CD1c-positive myeloid dendritic cell (primary cell): ENCODE measurements at regions not wholly inside any gene's neighbourhood (a gene's known extent, or its start where the extent isn't known, plus 50 kb on each side); places are given as distances from the start of the nearest gene placed in this dataset.
"Not testable (repeated sequence)": the region's sequence is repeated elsewhere in the genome, so short reads cannot be mapped to it uniquely, and the experiment has no call there.

Experiments
- DNase-seq: peaks from one replicate; pipeline ENCODE4 v3.0.0-alpha.2; 2016; ENCODE audit errors: extremely low spot score

GRCh38 chr10:111261081-111261615, 184.3 kb downstream of the ADRA2A start:
- no peak for DNase-seq

DNA sequence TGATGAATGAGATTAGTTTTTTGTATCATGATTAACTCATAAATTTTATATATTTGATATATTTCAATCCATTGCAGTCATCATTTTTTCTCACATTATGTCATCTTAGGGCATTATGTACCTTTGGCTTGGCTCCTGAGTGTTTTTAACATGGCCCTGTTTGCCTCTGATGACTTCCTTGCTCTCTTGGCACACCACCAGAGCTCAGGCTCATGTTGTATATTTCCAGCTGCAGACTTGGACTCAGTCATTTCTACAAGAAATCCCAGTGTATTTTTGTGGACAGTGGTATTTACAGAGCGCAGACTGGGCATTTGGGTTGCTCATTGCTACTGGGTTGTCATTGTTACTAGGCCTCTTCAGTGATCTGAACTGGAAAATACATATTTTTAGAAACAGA, 188.5 kb downstream of the ADRA2A start:
- DNase-seq, result no peak

- no peak for DNase-seq
Measured at GRCh38 chr10:111266165-111266564, 189.3 kb downstream of the ADRA2A start.

DNA sequence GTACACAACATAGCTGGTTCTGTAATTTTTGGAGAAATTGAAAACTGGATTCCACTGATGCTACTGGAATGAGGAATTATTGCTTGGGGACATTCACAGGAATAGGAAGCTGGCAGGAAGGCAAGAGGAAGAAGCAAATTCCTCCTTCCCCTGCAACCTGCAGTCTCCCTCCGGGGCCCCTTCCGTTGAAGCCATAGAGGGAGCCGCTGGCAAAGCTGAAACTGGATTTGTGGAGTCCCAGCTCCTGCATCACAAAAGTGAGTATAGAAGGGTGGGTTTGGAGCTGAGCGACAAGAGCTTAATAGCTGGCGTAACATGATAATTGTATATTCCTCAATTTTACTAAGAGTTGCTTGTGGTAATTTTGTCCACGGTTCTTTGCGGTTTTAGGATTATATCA, 190.8 kb downstream of the ADRA2A start:
- no peak for DNase-seq

- DNase-seq, result no peak
Measured at GRCh38 chr10:111273235-111273634, 196.4 kb downstream of the ADRA2A start.

GRCh38 chr10:111273635-111274034, 196.8 kb downstream of the ADRA2A start:
- no peak for DNase-seq

- no peak for DNase-seq
Measured at GRCh38 chr10:111275091-111275490, 198.3 kb downstream of the ADRA2A start.

DNA sequence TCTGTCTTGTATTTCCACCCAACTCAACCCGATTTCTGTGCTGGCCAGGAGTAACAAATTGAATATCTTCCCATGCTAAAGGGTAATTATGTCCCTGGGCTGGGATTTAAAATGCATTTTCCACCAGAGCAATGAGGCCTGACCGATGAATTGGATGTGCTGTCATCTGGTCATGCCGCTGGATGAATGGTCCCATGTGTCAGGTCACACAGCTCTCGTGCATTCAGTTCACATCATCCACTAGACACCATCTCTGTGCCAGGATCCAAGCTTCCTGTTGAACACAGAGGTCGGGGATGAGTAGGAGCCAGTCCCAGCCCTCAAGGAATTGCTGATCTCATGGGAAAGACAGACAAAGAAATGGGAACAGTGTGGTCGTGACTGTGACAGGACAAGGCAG, 200.8 kb downstream of the ADRA2A start:
- DNase-seq, result no peak

GRCh38 chr10:111278266-111278665, 201.4 kb downstream of the ADRA2A start:
- no peak for DNase-seq

DNA sequence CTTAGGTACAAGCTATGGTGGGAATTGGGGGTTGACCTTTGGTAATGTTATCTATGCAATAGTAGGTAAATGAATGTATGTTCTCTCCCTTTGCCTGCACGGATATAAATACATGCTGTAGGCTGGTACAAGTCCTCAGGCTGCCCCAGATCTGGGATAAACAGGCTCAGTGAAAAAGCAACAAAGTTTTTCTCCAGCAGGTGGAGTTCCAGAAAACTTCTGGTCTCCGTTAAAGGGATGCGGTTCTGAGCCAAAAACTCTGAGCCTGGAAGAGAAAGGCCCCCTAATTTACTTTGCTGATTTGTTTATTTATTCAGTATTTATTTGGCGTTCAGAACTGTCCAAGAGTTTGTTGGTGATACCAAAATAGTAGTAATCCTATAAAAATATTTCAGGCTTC, 204.7 kb downstream of the ADRA2A start:
- DNase-seq, result no peak

DNA sequence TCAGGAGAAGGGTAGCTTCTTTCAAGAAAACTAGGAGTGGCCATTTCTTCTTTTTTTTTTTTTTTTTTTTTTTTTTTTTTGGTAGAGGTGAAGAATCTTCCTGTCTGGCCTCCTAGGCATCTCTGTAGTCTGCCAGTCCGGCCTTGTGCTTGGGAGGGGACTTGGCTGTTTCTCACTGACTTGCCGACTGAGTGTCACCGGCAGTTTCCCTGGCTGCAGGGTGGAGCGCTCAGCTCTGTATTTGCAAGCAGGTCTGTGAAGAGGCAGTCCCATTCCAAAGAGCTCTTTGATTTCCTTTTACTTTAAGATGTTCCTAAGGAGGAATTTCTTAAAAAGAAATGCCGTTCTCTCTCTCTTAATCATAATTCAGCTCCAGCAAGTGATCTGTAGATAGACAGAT, 212.6 kb downstream of the ADRA2A start:
- DNase-seq, result no peak

- no peak for DNase-seq
Measured at GRCh38 chr10:111290649-111291048, 213.8 kb downstream of the ADRA2A start.

- no peak for DNase-seq
Measured at GRCh38 chr10:111295788-111296187, 219.0 kb downstream of the ADRA2A start.

DNA sequence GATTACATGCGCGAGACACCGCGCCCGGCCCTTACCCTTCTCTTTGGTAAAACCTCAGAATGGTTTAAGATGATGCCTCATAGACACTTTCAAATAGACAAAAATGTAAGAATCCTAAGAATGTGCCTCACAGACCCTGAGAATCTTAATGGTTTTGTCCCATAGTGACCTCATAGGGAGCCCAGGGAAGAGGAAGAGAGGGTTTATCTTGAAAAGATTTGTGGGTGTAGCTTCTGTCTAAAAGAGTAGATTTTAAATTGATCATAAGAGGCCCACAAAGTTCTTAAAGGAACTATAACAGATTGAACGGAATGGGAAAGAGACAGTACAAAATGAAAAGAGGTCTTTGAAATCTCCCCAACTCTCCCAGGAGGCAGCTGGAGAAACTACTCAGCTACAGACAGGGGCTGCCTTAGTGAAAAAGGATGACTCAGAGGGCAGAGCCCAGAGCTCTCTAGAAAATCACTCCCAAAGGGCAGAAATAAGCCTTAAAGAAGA, 220.6 kb downstream of the ADRA2A start:
- no peak for DNase-seq

GRCh38 chr10:111298031-111298430, 221.2 kb downstream of the ADRA2A start:
- DNase-seq, result no peak

- DNase-seq, result no peak
Measured at GRCh38 chr10:111299037-111299436, 222.2 kb downstream of the ADRA2A start.

DNA sequence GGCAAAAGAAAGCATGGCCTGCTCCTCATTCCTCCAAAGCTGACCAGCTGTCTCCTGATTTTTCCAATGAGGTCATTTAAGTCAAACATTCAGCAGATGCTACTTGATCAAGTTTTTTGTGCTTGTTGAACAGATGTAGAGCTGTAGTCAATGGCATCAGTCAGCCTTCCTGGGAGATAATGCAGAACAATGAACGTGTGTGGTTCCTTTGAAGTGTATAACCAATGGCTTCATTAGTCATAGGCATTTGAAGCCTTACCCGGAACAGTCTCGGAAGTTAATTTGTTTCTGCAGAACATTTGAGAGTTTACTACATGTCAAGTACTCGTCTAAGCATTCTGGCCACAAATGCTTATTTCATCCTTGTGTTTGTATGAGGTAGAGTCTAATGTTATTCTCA, 227.1 kb downstream of the ADRA2A start:
- no peak for DNase-seq

DNA sequence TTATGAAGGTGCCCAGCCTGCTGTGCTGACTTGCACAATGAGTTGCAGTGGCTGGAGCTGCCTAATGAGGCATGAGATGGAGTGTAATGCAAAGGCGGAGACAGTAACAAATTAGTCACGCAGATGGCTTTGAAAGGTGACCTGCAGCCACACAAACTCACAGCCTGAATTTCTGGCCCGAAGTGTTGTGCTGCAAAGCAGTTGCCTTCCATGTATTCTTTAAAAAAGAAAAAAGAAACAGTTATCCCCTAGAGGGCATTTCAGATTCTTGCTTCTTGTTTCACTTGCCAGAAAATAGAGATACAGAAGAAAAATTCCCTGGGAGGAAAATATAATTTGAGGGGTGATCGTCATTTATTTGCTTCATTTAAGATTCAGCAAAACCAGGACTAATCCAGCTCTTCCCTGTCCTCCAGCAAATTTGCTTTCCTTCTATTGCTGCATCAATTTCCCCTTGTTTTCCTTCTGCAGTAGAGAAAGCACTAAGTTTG, 239.9 kb downstream of the ADRA2A start:
- DNase-seq, result no peak

DNA sequence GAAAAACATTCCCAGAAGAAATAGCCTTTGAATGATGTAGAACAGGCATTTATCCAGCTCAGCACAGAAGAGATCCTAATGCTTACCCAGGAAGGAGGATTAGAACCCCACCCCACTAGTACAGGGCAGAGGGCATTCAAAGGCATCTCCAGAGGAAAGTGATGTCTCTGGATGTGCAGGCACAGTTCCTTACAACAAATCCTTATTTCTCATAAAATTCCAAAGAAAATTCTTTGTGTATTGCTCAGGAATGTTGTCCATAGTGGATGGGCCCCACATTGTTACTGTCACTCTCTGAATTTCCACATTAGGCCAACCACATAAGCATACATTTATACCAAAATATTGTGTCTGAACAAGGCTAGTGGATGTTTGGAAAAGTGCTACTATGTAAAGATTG, 243.0 kb downstream of the ADRA2A start:
- no peak for DNase-seq

GRCh38 chr10:111323389-111323966, 246.6 kb downstream of the ADRA2A start:
- no peak for DNase-seq

GRCh38 chr10:111332174-111332573, 255.3 kb downstream of the ADRA2A start:
- not testable (repeated sequence) for DNase-seq

DNA sequence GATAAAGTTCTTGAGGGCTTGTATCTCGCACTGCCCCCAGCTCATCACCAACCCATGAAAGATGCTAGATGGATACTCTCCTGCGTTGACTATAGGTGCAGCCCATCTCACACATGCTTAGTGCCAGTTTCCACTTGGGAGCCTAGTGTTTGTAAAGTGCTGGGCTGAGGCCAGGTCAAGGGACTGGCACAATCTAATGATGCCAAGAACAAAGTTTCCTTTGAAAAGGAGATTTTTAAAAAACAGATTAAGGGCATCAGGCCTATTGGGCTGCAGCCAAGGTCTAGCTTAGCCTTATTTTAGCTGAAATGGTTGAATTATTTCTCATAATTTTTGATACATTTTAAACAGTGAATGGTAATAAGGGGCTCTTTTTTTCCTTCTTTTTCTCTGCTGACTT, 259.0 kb downstream of the ADRA2A start:
- no peak for DNase-seq

GRCh38 chr10:111338035-111338434, 261.2 kb downstream of the ADRA2A start:
- DNase-seq, result no peak

GRCh38 chr10:111338805-111339204, 262.0 kb downstream of the ADRA2A start:
- no peak for DNase-seq
